ENCODE measurements at regions not wholly inside any gene's neighbourhood (a gene's known extent, or its start where the extent isn't known, plus 50 kb on each side); places are given as distances from the start of the nearest gene placed in this dataset.

DNA sequence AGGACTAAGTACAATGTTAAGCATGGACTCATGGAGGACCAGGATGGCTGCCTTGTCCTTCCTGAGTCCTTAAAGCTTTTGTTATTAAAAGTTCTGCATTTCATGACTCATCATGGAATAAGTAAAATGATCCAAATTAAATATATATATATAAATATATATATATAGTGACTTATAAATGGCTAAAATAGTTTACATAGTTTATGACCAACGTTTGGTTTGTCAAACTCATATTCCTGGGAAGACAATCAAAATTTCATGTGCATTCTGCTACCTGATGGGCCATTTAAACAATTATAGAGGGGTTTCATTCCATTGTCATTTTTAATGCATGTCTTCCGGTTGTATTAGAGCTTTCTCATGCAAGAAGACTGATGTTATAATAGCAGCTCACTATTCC, 1190.7 kb downstream of the FSCB start:
- Histone ChIP-seq H3K4me1 (ENCODE audit: control insufficient read depth, extremely low read depth, insufficient read depth, low read length) (no peaks in the 10 kb centered on the region), H3K4me3 (replicated peaks in 1 of 3; ENCODE audit: insufficient read depth in 1 of 3, low read depth in 1 of 3, low read length in 3 of 3) (no peak overlapping the region), H4K20me1 (replicated peaks; ENCODE audit: control insufficient read depth, extremely low read depth, insufficient read depth, low read length) (no peaks in the 10 kb centered on the region), H3K4me2 (ENCODE audit: insufficient read depth, low read length) (no peak overlapping the region), H3K9me1 (replicated peaks; ENCODE audit: control insufficient read depth, extremely low read depth, insufficient read depth, low read length) (no peaks in the 10 kb centered on the region), H3K9ac (replicated peaks; ENCODE audit: extremely low read depth, insufficient read depth, low read length) (no peak overlapping the region), H2AFZ (ENCODE audit: low read depth, low read length) (no peak overlapping the region), H3K9me3 (replicated peaks; ENCODE audit: control insufficient read depth, insufficient read depth, low read length) (no peaks in the 10 kb centered on the region), H3K79me2 (ENCODE audit: control insufficient read depth, insufficient read depth, low read length) (no peaks in the 10 kb centered on the region), H3K27ac (ENCODE audit: insufficient read depth, low read depth, low read length) (no peak overlapping the region), H3K36me3 (ENCODE audit: control insufficient read depth in 2 of 2, extremely low read depth in 1 of 2, insufficient read depth in 2 of 2, low read length in 2 of 2) (no peaks in the 10 kb centered on the region), H3K27me3 (ENCODE audit: control insufficient read depth in 2 of 2, insufficient read depth in 2 of 2, low read length in 2 of 2) (no peaks in the 10 kb centered on the region)
- DNase-seq (ENCODE audit: low read depth, low spot score) (no peak), FAIRE-seq (no peak)
- no TSS peak for BruUV-seq (replicated peaks)
- dilution Hi-C loops (cut with MboI; ENCODE audit: extremely low pct_ligation_motif_present, low sequenced_read_pairs) (no loop called here), intact Hi-C loops (cut with micrococcal nuclease) (no loop called here)
- CTCF ChIA-PET, result no interaction called here
- TF ChIP-seq MYC (IDR thresholded peaks at IDR 0.05; ENCODE audit: low read depth, low read length) (no peak), JUN (IDR thresholded peaks at IDR 0.05; ENCODE audit: borderline replicate concordance, insufficient read depth, insufficient read length, low read depth) (no peak), FOS (IDR thresholded peaks at IDR 0.05; ENCODE audit: borderline replicate concordance, insufficient read depth, low read length) (no peak)
- TF ChIP-seq, protein P1, sequence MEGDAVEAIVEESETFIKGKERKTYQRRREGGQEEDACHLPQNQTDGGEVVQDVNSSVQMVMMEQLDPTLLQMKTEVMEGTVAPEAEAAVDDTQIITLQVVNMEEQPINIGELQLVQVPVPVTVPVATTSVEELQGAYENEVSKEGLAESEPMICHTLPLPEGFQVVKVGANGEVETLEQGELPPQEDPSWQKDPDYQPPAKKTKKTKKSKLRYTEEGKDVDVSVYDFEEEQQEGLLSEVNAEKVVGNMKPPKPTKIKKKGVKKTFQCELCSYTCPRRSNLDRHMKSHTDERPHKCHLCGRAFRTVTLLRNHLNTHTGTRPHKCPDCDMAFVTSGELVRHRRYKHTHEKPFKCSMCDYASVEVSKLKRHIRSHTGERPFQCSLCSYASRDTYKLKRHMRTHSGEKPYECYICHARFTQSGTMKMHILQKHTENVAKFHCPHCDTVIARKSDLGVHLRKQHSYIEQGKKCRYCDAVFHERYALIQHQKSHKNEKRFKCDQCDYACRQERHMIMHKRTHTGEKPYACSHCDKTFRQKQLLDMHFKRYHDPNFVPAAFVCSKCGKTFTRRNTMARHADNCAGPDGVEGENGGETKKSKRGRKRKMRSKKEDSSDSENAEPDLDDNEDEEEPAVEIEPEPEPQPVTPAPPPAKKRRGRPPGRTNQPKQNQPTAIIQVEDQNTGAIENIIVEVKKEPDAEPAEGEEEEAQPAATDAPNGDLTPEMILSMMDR (IDR thresholded peaks at IDR 0.05; ENCODE audit: extremely low read depth in 1 of 2, insufficient read depth in 1 of 2, low read depth in 1 of 2, low read length in 2 of 2), result no peak
- POLR2A ChIA-PET, result no interaction called here

DNA sequence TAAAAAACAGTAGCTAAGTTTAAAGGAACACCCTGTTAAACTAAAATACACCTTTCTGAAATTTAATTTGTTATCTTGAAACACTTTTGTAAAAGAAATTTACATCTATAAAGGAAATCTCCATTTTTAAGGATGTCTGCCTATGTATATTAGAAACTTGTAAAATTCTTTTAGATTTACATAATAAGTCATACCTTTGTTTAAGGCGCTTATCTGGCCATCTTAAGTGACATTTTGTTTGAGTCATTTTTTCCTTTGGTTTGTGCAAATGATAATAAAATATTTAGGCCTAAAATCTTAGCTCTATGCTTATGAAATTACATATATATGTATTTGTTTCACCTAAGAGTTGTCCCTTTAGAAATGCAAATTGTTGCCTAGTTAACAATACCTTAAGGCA, 1193.4 kb downstream of the FSCB start:
- intact Hi-C loops (cut with micrococcal nuclease), result no loop called here
- DNase-seq (ENCODE audit: low read depth, low spot score), result no peak
- Histone ChIP-seq H4K20me1 (replicated peaks; ENCODE audit: control insufficient read depth, extremely low read depth, insufficient read depth, low read length) (no peaks in the 10 kb centered on the region), H3K79me2 (ENCODE audit: control insufficient read depth, insufficient read depth, low read length) (no peaks in the 10 kb centered on the region), H2AFZ (ENCODE audit: low read depth, low read length) (no peak overlapping the region), H3K27ac (ENCODE audit: insufficient read depth, low read depth, low read length) (no peak overlapping the region), H3K36me3 (ENCODE audit: control insufficient read depth in 2 of 2, extremely low read depth in 1 of 2, insufficient read depth in 2 of 2, low read length in 2 of 2) (no peaks in the 10 kb centered on the region), H3K9me3 (replicated peaks; ENCODE audit: control insufficient read depth, insufficient read depth, low read length) (no peaks in the 10 kb centered on the region), H3K4me1 (ENCODE audit: control insufficient read depth, extremely low read depth, insufficient read depth, low read length) (no peaks in the 10 kb centered on the region), H3K27me3 (ENCODE audit: control insufficient read depth in 2 of 2, insufficient read depth in 2 of 2, low read length in 2 of 2) (no peaks in the 10 kb centered on the region), H3K4me3 (replicated peaks in 1 of 3; ENCODE audit: insufficient read depth in 1 of 3, low read depth in 1 of 3, low read length in 3 of 3) (no peak overlapping the region), H3K4me2 (ENCODE audit: insufficient read depth, low read length) (no peak overlapping the region), H3K9me1 (replicated peaks; ENCODE audit: control insufficient read depth, extremely low read depth, insufficient read depth, low read length) (no peaks in the 10 kb centered on the region), H3K9ac (replicated peaks; ENCODE audit: extremely low read depth, insufficient read depth, low read length) (no peak overlapping the region)
- FAIRE-seq, result no peak
- ChIA-PET POLR2A (no interaction called here), CTCF (no interaction called here)
- no TSS peak for BruUV-seq (replicated peaks)
- no peak for TF ChIP-seq MYC (IDR thresholded peaks at IDR 0.05; ENCODE audit: low read depth, low read length)
- TF ChIP-seq POLR2A (IDR thresholded peaks at IDR 0.05; ENCODE audit: low read depth, low read length), result no peak
- TF ChIP-seq, protein P2, sequence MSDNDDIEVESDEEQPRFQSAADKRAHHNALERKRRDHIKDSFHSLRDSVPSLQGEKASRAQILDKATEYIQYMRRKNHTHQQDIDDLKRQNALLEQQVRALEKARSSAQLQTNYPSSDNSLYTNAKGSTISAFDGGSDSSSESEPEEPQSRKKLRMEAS (IDR thresholded peaks at IDR 0.05; ENCODE audit: insufficient read depth, insufficient read length), result no peak
- TF ChIP-seq EZH2 (IDR thresholded peaks at IDR 0.05; ENCODE audit: borderline replicate concordance, low read depth, low read length, severe bottlenecking), result no peak
- TF ChIP-seq FOS (IDR thresholded peaks at IDR 0.05; ENCODE audit: borderline replicate concordance, insufficient read depth, low read length), result no peak
- no peak for TF ChIP-seq POLR2AphosphoS5 (IDR thresholded peaks at IDR 0.05; ENCODE audit: insufficient read depth, low read depth, low read length)
- TF ChIP-seq JUN (IDR thresholded peaks at IDR 0.05; ENCODE audit: borderline replicate concordance, insufficient read depth, insufficient read length, low read depth), result no peak
- TF ChIP-seq GATA2 (IDR thresholded peaks at IDR 0.05; ENCODE audit: insufficient read depth, insufficient read length, low read depth, low read length), result no peak
- TF ChIP-seq, protein P1 (IDR thresholded peaks at IDR 0.05; ENCODE audit: extremely low read depth in 1 of 2, insufficient read depth in 1 of 2, low read depth in 1 of 2, low read length in 2 of 2), result no peak
- dilution Hi-C loops (cut with MboI; ENCODE audit: extremely low pct_ligation_motif_present, low sequenced_read_pairs), result no loop called here

Measured in endothelial cell of umbilical vein (primary cell).